Liver (tissue), 8 donors: ENCODE measurements at regions not wholly inside any gene's neighbourhood (a gene's known extent, or its start where the extent isn't known, plus 50 kb on each side); places are given as distances from the start of the nearest gene placed in this dataset.

Experiments used
- DNase-seq: peaks from one replicate; pipeline ENCODE4 v3.0.0-alpha.2; 2017; ENCODE audit warnings: low spot score
- H3K27ac ChIP-seq, 2 donors: one replicate each; pipeline ENCODE4 v1.7.0; 2013; ENCODE audit warnings: inconsistent platforms in 2 of 2, low read length in 2 of 2, control low read depth in 1 of 2, low read depth in 1 of 2, mild to moderate bottlenecking in 1 of 2
- H3K27me3 ChIP-seq, 4 donors: one replicate each; pipeline versions ENCODE4 v1.6.1 to v1.7.0; 2013; ENCODE audit warnings: low read length in 3 of 4, inconsistent platforms in 1 of 4, mild to moderate bottlenecking in 1 of 4, moderate library complexity in 1 of 4; ENCODE audit not compliant: control insufficient read depth in 4 of 4, insufficient read depth in 4 of 4
- H3K36me3 ChIP-seq, 4 donors: one replicate each; pipeline versions ENCODE4 v1.6.1 to v1.7.0; 2013; ENCODE audit warnings: low read length in 3 of 4, mild to moderate bottlenecking in 3 of 4, low read depth in 1 of 4, moderate library complexity in 1 of 4; ENCODE audit not compliant: control insufficient read depth in 4 of 4, insufficient read depth in 3 of 4
- H3K4me1 ChIP-seq, 4 donors: one replicate each; pipeline versions ENCODE4 v1.6.1 to v1.7.0; 2013; ENCODE audit warnings: low read length in 3 of 4, mild to moderate bottlenecking in 3 of 4, moderate library complexity in 1 of 4; ENCODE audit not compliant: control insufficient read depth in 4 of 4, insufficient read depth in 4 of 4
- H3K4me3 ChIP-seq, 3 donors: one replicate each; pipeline versions ENCODE4 v1.6.1 to v1.7.0; 2013; ENCODE audit warnings: low read length in 3 of 3, control low read depth in 1 of 3, low read depth in 1 of 3, mild to moderate bottlenecking in 1 of 3
- H3K9ac ChIP-seq, 2 donors: one replicate each; pipeline ENCODE4 v1.7.0; 2013; ENCODE audit warnings: low read length in 2 of 2, mild to moderate bottlenecking in 2 of 2, moderate library complexity in 2 of 2, control low read depth in 1 of 2, low read depth in 1 of 2
- H3K9me3 ChIP-seq, 4 donors: one replicate each; pipeline versions ENCODE4 v1.6.1 to v1.7.0; 2013; ENCODE audit warnings: low read length in 3 of 4; ENCODE audit not compliant: control insufficient read depth in 4 of 4
- EGR1 ChIP-seq, 2 donors: IDR thresholded peaks; 2 replicates each; pipeline ENCODE4 v1.6.1; 2016 to 2018; ENCODE audit warnings: antibody characterized with exemption in 2 of 2, low read depth in 2 of 2
- FOXA1 ChIP-seq: IDR thresholded peaks from 2 replicates; pipeline ENCODE4 v1.6.1; 2016; ENCODE audit warnings: antibody characterized with exemption
- FOXA2 ChIP-seq: IDR thresholded peaks from 2 replicates; pipeline ENCODE4 v1.6.1; 2016; ENCODE audit warnings: antibody characterized with exemption
- GABPA ChIP-seq, 2 donors: IDR thresholded peaks in 1 of 2; conservative IDR thresholded peaks in 1 of 2; 2 replicates each; pipeline ENCODE4 v1.6.1; 2016; ENCODE audit warnings: antibody characterized with exemption in 2 of 2, mild to moderate bottlenecking in 1 of 2, moderate library complexity in 1 of 2
- HNF4A ChIP-seq, 2 donors: conservative IDR thresholded peaks; 2 replicates each; pipeline ENCODE4 v1.6.1; 2016; ENCODE audit warnings: antibody characterized with exemption in 2 of 2, mild to moderate bottlenecking in 2 of 2
- HNF4G ChIP-seq: IDR thresholded peaks from 2 replicates; pipeline ENCODE4 v1.6.1; 2016; ENCODE audit warnings: antibody characterized with exemption
- JUND ChIP-seq, 2 donors: IDR thresholded peaks; 2 replicates each; pipeline ENCODE4 v1.6.1; 2016; ENCODE audit warnings: antibody characterized with exemption in 2 of 2
- NR2F2 ChIP-seq: IDR thresholded peaks from 2 replicates; pipeline ENCODE4 v1.6.1; 2016; ENCODE audit warnings: antibody characterized with exemption
- RAD21 ChIP-seq, 2 donors: IDR thresholded peaks; 2 replicates each; pipeline ENCODE4 v1.6.1; 2016; ENCODE audit warnings: antibody characterized with exemption in 2 of 2, mild to moderate bottlenecking in 2 of 2
- RXRA ChIP-seq, 2 donors: IDR thresholded peaks; 2 replicates each; pipeline ENCODE4 v1.6.1; 2017 to 2018; ENCODE audit warnings: antibody characterized with exemption in 2 of 2, mild to moderate bottlenecking in 1 of 2
- SP1 ChIP-seq: IDR thresholded peaks from 2 replicates; pipeline ENCODE4 v1.6.1; 2018; ENCODE audit warnings: antibody characterized with exemption, mild to moderate bottlenecking
- TAF1 ChIP-seq: conservative IDR thresholded peaks from 2 replicates; pipeline ENCODE4 v1.6.1; 2016; ENCODE audit warnings: antibody characterized with exemption, mild to moderate bottlenecking
- YY1 ChIP-seq: IDR thresholded peaks from 2 replicates; pipeline ENCODE4 v1.6.1; 2016; ENCODE audit warnings: antibody characterized with exemption, mild to moderate bottlenecking
- WGBS: extraction: QIAGEN DNeasy Blood & Tissue Kit; methylation state at CpG from one replicate; pipeline ENCODE4 v1.1.7; 2013; 5-methylcytosine and 5-hydroxymethylcytosine counted together
- TF ChIP-seq, protein P1 (sequence below): IDR thresholded peaks from 2 replicates; pipeline ENCODE4 v1.6.1; 2016; ENCODE audit warnings: antibody characterized with exemption, mild to moderate bottlenecking
- TF ChIP-seq, protein P2 (sequence below): fragments of 150-350 bp; IDR thresholded peaks from 2 replicates; pipeline ENCODE4 v1.5.1; 2017; ENCODE audit warnings: improper control_type of control experiment, low read depth, low read length; ENCODE audit not compliant: missing input control
- TF ChIP-seq, protein P3 (sequence below): IDR thresholded peaks from 2 replicates; pipeline ENCODE4 v1.6.1; 2016; ENCODE audit warnings: antibody characterized with exemption
- TF ChIP-seq, protein P4 (sequence below): IDR thresholded peaks from 2 replicates; pipeline ENCODE4 v1.6.1; 2016; ENCODE audit warnings: antibody characterized with exemption
- TF ChIP-seq, protein P5 (sequence below): IDR thresholded peaks from 2 replicates; pipeline ENCODE4 v1.6.1; 2016; ENCODE audit warnings: antibody characterized with exemption
- donor health status: healthy.
- donor health status: healthy.
- donor health status: healthy.
- donor health status: healthy.
- donor health status: healthy.

DNA sequence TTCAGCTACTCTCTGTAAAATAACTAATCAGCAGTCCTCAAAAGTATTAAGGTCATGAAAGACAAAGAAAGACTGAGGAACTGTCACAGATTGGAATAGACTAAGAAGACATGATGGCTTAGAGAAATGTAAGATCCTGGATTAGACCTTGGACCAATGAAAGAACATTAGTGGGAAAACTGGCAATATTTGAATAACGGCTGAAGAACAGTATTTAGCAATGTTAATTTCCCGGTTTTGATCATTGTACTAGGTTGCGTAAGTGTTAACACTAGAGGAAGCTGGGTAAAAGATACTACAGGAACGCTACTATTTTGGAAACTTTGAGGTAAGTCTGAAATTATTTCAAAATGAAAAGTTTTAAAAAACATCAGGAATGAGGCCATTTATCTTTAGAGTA is 98.8 kb upstream of the RESF1 start:
- no peaks in the 10 kb centered on the region for H3K9me3 ChIP-seq
- no peaks in the 10 kb centered on the region for H3K27me3 ChIP-seq
- peak overlapping the region; percentile 60 to 81 for H3K27ac ChIP-seq
- DNase-seq = no peak
- peaks cover 5 to 18% (median 7%) of the 10 kb centered on the region in 4 donors for H3K4me1 ChIP-seq
- H3K9ac ChIP-seq = no peak overlapping the region
- 33% methylated on average over 4 of the region's 4 CpGs for WGBS
- H3K4me3 ChIP-seq = no peak overlapping the region
- no peaks in the 10 kb centered on the region for H3K36me3 ChIP-seq
- TF ChIP-seq SP1 (peak; percentile 87), RAD21 (IDR thresholded peaks at IDR 0.05) (peak; percentile 54 to 63), EGR1 (IDR thresholded peaks at IDR 0.05; ENCODE audit: low read depth in 2 of 2) (peak in 1 of 2 donors; percentile 72), RXRA (IDR thresholded peaks at IDR 0.05) (peak; percentile 73 to 89), HNF4A (conservative IDR thresholded peaks at IDR 0.05) (peak; percentile 92 to 94), NR2F2 (peak; percentile 18), YY1 (peak; percentile 71), HNF4G (peak; percentile 80), TAF1 (no peak), FOXA1 (no peak), JUND (IDR thresholded peaks at IDR 0.05) (peak; percentile 86 to 94), GABPA (IDR thresholded peaks at IDR 0.05 in 1 of 2, conservative IDR thresholded peaks at IDR 0.05 in 1 of 2) (peak in 1 of 2 donors; percentile 23), FOXA2 (peak; percentile 67)
- TF ChIP-seq, protein P1, sequence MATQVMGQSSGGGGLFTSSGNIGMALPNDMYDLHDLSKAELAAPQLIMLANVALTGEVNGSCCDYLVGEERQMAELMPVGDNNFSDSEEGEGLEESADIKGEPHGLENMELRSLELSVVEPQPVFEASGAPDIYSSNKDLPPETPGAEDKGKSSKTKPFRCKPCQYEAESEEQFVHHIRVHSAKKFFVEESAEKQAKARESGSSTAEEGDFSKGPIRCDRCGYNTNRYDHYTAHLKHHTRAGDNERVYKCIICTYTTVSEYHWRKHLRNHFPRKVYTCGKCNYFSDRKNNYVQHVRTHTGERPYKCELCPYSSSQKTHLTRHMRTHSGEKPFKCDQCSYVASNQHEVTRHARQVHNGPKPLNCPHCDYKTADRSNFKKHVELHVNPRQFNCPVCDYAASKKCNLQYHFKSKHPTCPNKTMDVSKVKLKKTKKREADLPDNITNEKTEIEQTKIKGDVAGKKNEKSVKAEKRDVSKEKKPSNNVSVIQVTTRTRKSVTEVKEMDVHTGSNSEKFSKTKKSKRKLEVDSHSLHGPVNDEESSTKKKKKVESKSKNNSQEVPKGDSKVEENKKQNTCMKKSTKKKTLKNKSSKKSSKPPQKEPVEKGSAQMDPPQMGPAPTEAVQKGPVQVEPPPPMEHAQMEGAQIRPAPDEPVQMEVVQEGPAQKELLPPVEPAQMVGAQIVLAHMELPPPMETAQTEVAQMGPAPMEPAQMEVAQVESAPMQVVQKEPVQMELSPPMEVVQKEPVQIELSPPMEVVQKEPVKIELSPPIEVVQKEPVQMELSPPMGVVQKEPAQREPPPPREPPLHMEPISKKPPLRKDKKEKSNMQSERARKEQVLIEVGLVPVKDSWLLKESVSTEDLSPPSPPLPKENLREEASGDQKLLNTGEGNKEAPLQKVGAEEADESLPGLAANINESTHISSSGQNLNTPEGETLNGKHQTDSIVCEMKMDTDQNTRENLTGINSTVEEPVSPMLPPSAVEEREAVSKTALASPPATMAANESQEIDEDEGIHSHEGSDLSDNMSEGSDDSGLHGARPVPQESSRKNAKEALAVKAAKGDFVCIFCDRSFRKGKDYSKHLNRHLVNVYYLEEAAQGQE = peak; percentile 11
- TF ChIP-seq, protein P2, sequence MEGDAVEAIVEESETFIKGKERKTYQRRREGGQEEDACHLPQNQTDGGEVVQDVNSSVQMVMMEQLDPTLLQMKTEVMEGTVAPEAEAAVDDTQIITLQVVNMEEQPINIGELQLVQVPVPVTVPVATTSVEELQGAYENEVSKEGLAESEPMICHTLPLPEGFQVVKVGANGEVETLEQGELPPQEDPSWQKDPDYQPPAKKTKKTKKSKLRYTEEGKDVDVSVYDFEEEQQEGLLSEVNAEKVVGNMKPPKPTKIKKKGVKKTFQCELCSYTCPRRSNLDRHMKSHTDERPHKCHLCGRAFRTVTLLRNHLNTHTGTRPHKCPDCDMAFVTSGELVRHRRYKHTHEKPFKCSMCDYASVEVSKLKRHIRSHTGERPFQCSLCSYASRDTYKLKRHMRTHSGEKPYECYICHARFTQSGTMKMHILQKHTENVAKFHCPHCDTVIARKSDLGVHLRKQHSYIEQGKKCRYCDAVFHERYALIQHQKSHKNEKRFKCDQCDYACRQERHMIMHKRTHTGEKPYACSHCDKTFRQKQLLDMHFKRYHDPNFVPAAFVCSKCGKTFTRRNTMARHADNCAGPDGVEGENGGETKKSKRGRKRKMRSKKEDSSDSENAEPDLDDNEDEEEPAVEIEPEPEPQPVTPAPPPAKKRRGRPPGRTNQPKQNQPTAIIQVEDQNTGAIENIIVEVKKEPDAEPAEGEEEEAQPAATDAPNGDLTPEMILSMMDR = no peak
- TF ChIP-seq, protein P3, sequence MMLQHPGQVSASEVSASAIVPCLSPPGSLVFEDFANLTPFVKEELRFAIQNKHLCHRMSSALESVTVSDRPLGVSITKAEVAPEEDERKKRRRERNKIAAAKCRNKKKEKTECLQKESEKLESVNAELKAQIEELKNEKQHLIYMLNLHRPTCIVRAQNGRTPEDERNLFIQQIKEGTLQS = peak; percentile 75
- TF ChIP-seq, protein P4, sequence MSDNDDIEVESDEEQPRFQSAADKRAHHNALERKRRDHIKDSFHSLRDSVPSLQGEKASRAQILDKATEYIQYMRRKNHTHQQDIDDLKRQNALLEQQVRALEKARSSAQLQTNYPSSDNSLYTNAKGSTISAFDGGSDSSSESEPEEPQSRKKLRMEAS = peak; percentile 75
- TF ChIP-seq, protein P5, sequence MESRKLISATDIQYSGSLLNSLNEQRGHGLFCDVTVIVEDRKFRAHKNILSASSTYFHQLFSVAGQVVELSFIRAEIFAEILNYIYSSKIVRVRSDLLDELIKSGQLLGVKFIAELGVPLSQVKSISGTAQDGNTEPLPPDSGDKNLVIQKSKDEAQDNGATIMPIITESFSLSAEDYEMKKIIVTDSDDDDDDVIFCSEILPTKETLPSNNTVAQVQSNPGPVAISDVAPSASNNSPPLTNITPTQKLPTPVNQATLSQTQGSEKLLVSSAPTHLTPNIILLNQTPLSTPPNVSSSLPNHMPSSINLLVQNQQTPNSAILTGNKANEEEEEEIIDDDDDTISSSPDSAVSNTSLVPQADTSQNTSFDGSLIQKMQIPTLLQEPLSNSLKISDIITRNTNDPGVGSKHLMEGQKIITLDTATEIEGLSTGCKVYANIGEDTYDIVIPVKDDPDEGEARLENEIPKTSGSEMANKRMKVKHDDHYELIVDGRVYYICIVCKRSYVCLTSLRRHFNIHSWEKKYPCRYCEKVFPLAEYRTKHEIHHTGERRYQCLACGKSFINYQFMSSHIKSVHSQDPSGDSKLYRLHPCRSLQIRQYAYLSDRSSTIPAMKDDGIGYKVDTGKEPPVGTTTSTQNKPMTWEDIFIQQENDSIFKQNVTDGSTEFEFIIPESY = peak; percentile 80
